PC-3 (cell line): ENCODE measurements at regions not wholly inside any gene's neighbourhood (a gene's known extent, or its start where the extent isn't known, plus 50 kb on each side); places are given as distances from the start of the nearest gene placed in this dataset.

ENCODE experiments used
- CTCF ChIP-seq: fragments of 300-600 bp; sonication (generic); conservative IDR thresholded peaks from 2 replicates; pipeline ENCODE4 v1.5.1; 2017; ENCODE audit warnings: antibody characterized with exemption, low read depth, mild to moderate bottlenecking, low read length
- EZH2 ChIP-seq: fragments of 300-600 bp; sonication (generic); IDR thresholded peaks from one replicate; pipeline ENCODE4 v1.6.1; 2017; ENCODE audit warnings: antibody characterized with exemption, mild to moderate bottlenecking, low read length; ENCODE audit not compliant: unreplicated experiment

DNA sequence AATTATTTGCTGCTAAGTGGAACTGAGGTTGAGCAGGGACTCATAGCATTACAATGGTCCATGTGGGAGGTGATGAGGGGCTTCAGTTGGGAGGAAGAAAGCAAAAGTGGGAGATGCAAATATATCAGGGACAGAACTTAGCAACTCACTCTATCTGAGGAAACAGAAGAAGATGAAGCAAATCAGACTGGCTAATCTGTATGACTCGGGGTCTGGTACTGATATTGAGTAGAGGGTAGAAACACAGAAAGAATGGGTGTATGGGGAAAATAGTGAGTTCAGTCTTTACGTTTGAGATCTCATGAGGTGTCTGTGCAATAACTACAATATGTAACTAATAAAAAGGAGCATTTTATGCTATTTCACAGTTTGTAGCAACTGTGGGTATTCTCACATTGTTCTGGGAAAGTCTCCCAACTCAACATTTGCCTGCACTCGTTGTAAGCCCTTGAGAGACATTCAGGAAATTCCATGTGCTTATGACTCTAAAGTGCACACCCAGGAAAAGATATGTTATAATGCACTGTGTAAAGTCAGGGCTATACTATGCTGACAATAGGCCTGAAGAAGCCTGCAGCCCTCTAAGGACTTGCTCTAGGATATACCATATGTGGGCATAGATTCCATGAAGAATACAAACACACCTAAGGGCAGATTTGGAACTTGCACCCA lies 183.5 kb downstream of the SPRY2 start:
- TF ChIP-seq CTCF (no peak), EZH2 (no peak)
